ENCODE measurements at regions not wholly inside any gene's neighbourhood (a gene's known extent, or its start where the extent isn't known, plus 50 kb on each side); places are given as distances from the start of the nearest gene placed in this dataset.
"Not testable (repeated sequence)": the region's sequence is repeated elsewhere in the genome, so short reads cannot be mapped to it uniquely, and the experiment has no call there.

GRCh38 chr3:125901473-125901872 lies 67.5 kb upstream of the ROPN1B start:
- TF ChIP-seq SP1 (CRISPR knock-in tag; IDR thresholded peaks at IDR 0.05); EZH2 (IDR thresholded peaks at IDR 0.05; ENCODE audit: borderline replicate concordance, low read depth, low read length); ZBTB7A (IDR thresholded peaks at IDR 0.05; ENCODE audit: borderline replicate concordance, control insufficient read depth, low read depth, low read length); ATF3 (IDR thresholded peaks at IDR 0.05); ATF3 (CRISPR knock-in tag; conservative IDR thresholded peaks at IDR 0.05); GATAD2A (IDR thresholded peaks at IDR 0.05); RBM17 (IDR thresholded peaks at IDR 0.05; ENCODE audit: borderline replicate concordance, low read depth, low read length); BRCA1 (IDR thresholded peaks at IDR 0.05); BRCA1 (CRISPR knock-in tag; IDR thresholded peaks at IDR 0.05); SMAD3 (CRISPR knock-in tag; conservative IDR thresholded peaks at IDR 0.05); ZNF586 (CRISPR knock-in tag; conservative IDR thresholded peaks at IDR 0.05); XRCC5 (IDR thresholded peaks at IDR 0.05; ENCODE audit: low read depth, low read length); KDM1A (IDR thresholded peaks at IDR 0.05): not testable (repeated sequence)
- TF ChIP-seq, protein P1, sequence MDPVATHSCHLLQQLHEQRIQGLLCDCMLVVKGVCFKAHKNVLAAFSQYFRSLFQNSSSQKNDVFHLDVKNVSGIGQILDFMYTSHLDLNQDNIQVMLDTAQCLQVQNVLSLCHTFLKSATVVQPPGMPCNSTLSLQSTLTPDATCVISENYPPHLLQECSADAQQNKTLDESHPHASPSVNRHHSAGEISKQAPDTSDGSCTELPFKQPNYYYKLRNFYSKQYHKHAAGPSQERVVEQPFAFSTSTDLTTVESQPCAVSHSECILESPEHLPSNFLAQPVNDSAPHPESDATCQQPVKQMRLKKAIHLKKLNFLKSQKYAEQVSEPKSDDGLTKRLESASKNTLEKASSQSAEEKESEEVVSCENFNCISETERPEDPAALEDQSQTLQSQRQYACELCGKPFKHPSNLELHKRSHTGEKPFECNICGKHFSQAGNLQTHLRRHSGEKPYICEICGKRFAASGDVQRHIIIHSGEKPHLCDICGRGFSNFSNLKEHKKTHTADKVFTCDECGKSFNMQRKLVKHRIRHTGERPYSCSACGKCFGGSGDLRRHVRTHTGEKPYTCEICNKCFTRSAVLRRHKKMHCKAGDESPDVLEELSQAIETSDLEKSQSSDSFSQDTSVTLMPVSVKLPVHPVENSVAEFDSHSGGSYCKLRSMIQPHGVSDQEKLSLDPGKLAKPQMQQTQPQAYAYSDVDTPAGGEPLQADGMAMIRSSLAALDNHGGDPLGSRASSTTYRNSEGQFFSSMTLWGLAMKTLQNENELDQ (CRISPR knock-in tag; IDR thresholded peaks at IDR 0.05; ENCODE audit: borderline replicate concordance) = not testable (repeated sequence)

Measured in K562 (cell line).